ENCODE measurements at regions not wholly inside any gene's neighbourhood (a gene's known extent, or its start where the extent isn't known, plus 50 kb on each side); places are given as distances from the start of the nearest gene placed in this dataset.

DNA sequence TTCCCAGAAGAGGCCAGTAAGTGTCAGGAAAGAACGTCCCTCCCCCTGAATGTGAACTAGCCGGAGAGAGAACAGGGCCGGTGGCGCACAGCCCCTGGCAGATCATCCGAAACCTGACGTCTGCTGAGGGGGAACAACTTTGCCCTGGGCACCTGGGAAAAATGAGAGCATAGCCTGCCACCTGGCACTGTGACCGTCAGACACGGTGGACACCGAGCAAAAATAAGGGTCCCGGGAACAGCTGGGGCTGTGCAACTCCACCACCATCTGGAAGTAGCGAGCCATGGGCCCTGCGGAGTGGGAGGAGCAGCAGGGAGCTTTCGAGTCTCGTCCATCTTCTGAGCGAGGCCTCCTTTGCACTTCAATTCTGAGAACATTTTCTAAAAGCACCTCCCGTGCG, 110.8 kb downstream of the EDN3 start:
- TF ChIP-seq, protein P1, sequence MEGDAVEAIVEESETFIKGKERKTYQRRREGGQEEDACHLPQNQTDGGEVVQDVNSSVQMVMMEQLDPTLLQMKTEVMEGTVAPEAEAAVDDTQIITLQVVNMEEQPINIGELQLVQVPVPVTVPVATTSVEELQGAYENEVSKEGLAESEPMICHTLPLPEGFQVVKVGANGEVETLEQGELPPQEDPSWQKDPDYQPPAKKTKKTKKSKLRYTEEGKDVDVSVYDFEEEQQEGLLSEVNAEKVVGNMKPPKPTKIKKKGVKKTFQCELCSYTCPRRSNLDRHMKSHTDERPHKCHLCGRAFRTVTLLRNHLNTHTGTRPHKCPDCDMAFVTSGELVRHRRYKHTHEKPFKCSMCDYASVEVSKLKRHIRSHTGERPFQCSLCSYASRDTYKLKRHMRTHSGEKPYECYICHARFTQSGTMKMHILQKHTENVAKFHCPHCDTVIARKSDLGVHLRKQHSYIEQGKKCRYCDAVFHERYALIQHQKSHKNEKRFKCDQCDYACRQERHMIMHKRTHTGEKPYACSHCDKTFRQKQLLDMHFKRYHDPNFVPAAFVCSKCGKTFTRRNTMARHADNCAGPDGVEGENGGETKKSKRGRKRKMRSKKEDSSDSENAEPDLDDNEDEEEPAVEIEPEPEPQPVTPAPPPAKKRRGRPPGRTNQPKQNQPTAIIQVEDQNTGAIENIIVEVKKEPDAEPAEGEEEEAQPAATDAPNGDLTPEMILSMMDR (IDR thresholded peaks at IDR 0.05; ENCODE audit: low read depth, low read length) = no peak
- no peak for TF ChIP-seq POLR2A (IDR thresholded peaks at IDR 0.05; ENCODE audit: extremely low read depth, insufficient read length)

All from NB4 (cell line).